RWPE1 (cell line): ENCODE measurements at regions not wholly inside any gene's neighbourhood (a gene's known extent, or its start where the extent isn't known, plus 50 kb on each side); places are given as distances from the start of the nearest gene placed in this dataset.

Source experiments
- CTCF ChIA-PET: fragments of 350-600 bp; sonication (Branson Sonifier 250); formaldehyde crosslinking; extraction: SDS; loops from one replicate; lab custom pipeline; 2021; lab: Yijun Ruan, JAX
- POLR2A ChIA-PET: fragments of 400-600 bp; formaldehyde crosslinking; extraction: SDS; loops from one replicate; lab custom pipeline; 2020; ENCODE audit warnings: antibody characterized with exemption; ENCODE audit not compliant: low non-redundant PET; lab: Yijun Ruan, JAX
- DNase-seq: peaks from one replicate; pipeline ENCODE4 v3.0.0; 2012; ENCODE audit warnings: low spot score
- H3K27ac ChIP-seq: fragments of 450-650 bp; 2 replicates; pipeline ENCODE4 v1.5.1; 2017
- CTCF ChIP-seq: fragments of 450-650 bp; conservative IDR thresholded peaks from 2 replicates; pipeline ENCODE4 v1.5.1; 2017; ENCODE audit warnings: low read depth, mild to moderate bottlenecking

DNA sequence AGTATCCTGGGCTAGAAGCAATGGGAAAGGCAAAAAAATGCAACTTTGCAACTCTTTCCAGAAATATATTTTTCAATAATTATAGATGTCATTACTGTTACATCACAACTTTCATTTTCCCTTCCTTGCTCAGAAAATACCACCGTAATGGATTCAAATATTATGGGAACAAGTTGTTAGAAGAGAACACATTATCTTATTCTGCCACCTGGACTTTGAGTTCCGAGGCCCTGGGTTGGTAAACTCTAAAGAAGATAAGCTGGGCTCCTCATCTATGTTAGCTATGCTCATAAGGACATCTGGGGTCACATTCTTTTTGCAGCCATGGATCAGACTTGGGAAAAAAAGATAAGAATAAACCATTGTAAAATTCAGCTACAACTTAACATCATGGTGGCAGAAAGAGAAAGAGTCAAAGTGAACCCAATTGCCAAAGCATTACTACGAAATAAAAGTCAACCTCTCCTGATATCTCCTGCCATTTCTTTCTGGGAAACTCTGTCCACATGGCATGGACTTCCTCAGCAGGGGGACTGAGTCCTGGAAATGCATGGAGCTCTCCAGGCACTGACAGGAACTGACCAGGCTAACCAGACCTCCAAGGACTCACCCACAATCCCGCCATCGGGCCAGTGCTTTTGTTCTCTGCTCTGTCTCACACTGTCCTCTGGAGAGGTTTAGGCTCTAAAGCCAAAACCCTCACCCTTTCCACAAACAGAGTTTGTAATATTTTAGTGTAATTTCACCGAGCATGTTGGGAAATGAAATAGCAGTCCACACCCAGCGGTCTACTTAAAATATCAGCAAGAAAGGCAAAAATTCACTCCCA is 499.1 kb upstream of the RUNX1 start:
- no peak for TF ChIP-seq CTCF
- ChIA-PET CTCF (no interaction called here), POLR2A (no interaction called here)

DNA sequence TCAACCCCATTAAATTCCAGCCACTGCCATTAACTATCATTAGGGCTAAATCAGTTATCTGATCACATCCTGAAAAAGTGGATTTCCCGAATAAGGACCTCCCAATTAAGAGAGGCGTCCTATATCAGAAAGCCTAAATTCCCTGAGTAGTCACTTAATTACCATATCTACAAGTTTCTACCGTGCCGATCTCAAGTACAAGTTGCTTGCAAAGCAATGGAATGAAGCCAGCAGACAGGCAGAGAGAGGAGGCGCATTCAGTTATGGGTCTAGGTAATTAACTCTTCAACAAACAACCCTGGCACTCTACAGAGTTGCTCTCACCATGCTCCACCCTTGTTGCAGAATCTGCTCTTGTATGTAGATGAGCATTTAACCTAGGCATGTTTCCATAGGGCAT is 494.6 kb upstream of the RUNX1 start:
- no peak for DNase-seq
- ChIA-PET CTCF (no interaction called here), POLR2A (interaction anchor here (0.6 kb wide), 1 partner anchor 32 kb away, joined by 5 read pairs; no protein-coding TSS in a partner anchor)
- H3K27ac ChIP-seq: no peak overlapping the region
- no peak for TF ChIP-seq CTCF

More for the DNA sequence above, 499.1 kb upstream of the RUNX1 start:
- H3K27ac ChIP-seq: no peak overlapping the region
- DNase-seq: no peak

GRCh38 chr21:35540950-35541638 is 492.0 kb upstream of the RUNX1 start:
- ChIA-PET POLR2A (no interaction called here), CTCF (interaction anchor here (0.6 kb wide), 1 partner anchor 18 kb away, joined by 4 read pairs; no protein-coding TSS in a partner anchor)
- no peak overlapping the region for H3K27ac ChIP-seq
- no peak for TF ChIP-seq CTCF
- no peak for DNase-seq

GRCh38 chr21:35538386-35538785 is 489.3 kb upstream of the RUNX1 start:
- no peak for TF ChIP-seq CTCF
- ChIA-PET CTCF (no interaction called here), POLR2A (no interaction called here)
- DNase-seq: no peak
- H3K27ac ChIP-seq: no peak overlapping the region

DNA sequence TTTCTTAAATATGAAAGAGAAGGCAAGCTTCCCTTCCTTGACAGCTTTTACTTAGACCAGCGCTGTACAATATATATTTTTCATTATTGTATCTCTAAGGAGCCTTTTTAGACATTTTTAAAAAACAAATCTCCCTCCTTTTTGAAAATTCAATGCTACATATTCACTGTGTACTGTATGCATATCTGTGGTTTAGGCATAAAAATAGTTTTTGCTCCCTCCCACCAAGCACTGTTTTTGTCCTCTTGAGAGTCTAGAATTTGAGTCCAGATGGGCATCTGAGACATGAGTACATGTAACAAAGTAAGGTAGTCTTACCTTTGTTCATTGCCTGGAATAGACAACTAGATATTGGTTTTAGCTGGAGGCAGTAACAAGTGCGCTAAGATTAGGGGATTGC is 488.5 kb upstream of the RUNX1 start:
- DNase-seq: no peak
- POLR2A ChIA-PET: no interaction called here

More for the DNA sequence above, 488.5 kb upstream of the RUNX1 start:
- H3K27ac ChIP-seq: no peak overlapping the region
- TF ChIP-seq CTCF: no peak
- CTCF ChIA-PET: no interaction called here
